H4 (cell line): ENCODE measurements at regions not wholly inside any gene's neighbourhood (a gene's known extent, or its start where the extent isn't known, plus 50 kb on each side); places are given as distances from the start of the nearest gene placed in this dataset.
"Not testable (repeated sequence)": the region's sequence is repeated elsewhere in the genome, so short reads cannot be mapped to it uniquely, and the experiment has no call there.

ENCODE experiments used
- DNase-seq: peaks from one replicate; pipeline ENCODE4 v3.0.0-alpha.2; 2015; ENCODE audit warnings: low spot score

DNA sequence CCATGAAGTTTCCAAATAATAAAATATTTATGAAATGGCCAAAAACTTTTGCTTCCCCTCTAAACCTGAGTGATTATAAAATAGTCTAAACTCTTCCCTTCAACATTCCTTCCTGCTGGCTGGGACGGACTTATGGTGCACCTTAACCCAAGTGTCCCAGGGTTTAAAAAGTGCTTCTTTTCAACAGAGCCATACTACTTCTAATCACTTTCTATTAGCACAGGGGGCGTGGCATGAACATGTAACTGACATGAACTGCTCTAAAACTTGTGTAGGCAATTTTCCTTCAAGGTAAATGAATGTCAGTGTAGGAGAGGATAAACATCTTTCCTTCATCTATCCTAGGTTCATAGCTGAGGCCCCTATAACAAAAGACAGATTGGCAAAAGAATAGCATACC lies 163.6 kb upstream of the RIMS1 start:
- DNase-seq, result no peak

DNA sequence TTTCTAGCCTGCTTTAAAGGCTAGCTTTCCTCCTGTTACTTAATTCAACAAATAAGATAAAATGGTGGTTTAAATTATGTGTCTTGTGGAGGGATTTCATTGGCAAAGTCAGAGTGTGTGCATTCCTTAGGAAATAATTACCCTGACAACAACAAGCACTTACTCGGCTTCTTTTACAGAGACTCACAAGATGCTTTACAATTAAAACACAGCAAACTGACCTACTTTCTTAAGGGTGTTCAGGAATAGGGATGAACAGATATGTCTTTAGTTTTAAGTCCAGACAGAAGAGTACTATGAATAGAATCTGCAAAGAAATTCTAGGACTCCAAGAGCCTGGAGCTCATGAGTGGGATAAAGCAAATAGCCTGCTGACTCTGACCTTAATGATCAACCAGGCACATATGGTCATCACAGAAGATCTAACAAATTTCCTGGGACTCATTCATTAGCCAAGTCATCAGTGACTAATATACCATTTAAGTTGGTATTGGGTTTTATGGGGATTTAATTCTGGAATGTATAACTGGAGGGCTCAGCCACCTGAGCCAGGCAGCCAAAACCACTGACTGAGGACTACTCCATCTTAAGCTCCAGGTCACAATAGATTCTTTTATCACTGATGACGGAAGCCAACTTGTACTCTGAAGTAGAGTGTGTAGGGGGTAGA lies 161.8 kb upstream of the RIMS1 start:
- DNase-seq, result no peak

DNA sequence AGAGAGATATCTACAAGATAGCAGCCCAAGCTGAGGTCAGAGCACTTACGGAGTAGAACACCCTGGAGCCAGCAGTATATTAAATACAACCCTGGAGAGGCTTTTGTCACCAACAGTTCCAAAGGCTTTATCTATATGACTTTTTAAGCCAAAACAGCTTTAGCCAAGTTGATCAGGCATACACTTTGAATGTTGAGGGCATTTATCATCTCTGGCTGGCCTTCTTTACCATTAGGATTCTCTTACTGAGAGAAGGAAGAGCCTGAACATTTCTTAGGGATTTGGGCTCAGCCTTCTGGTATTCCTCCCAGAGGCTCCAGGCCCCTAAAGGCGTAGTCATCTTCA lies 161.3 kb upstream of the RIMS1 start:
- DNase-seq, result no peak

- DNase-seq, result no peak
These were observed 160.2 kb upstream of the RIMS1 start for GRCh38 chr6:71726121-71726520.

DNA sequence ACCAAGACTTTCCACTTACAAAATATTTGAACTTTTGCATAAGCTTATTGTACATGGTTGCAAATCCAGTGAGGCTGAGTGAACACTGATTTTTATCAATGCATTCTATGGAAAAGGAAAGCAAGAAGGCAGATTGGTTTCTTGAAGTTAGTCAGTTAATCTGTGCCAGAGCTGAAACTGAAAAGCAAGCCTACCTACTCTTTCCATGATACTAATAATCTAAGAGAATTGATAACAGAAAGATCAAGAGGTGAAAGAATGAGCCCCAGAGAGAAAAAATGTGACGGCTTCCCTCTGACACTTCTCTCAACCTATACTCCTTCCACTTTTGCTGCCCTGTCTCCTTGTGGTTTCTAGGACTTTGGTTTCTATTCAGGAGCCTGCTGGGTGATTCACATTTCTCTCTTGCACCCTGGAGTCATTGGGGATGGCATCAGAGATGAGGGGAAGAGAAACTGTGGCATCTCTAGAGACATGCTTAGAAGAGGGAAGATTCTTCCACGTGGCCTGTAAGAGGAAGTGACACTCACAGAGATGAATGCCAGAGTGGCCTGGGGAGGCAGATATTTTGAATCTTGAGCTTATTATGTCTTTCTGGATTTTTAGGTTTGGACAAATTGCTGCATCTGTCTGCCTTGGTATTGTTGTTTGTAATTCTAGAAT lies 158.6 kb upstream of the RIMS1 start:
- no peak for DNase-seq

GRCh38 chr6:71730284-71730683 lies 156.1 kb upstream of the RIMS1 start:
- no peak for DNase-seq

DNA sequence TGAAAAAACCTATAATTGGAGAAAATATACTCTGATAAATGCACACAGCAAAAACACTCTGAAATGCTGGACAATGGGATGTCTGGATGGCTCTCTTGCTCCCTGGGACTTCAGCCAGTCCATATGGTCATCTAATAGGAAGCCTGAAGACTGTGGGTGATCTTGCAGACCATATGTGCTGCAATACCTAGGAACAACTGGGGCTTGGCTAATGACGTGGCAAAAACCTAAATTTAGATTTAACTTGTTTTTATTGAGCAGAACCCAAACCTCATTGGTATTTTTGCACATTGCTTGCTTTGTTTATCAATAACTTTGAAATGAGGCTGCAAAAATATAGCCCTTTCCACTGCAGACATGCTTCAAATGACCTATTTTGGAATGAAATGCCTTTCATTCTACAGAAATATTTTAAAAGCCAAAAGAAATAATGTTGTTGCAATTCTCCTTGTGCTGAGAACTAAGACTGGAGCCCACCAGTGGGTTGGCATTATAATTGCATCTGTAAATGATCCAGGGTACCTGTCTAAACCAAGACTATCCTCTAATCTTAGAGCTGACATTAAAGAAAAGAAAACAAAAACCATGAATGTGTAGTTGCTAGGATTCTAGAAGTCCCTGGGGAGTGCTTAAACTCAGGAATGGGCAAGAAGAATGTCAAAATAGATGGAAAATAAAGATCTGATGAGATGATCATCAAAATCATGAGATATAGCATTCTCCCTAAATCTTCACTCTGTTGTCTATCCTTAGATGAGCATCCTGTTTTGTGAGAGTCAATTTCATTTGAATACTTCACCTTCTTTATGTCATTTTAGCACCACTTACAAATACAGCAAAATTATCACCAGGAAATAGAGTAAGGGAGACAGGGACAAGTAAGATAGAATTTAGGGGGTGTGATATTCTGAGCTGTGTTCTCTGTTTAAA lies 152.1 kb upstream of the RIMS1 start:
- DNase-seq, result no peak

- DNase-seq, result no peak
These were observed 148.4 kb upstream of the RIMS1 start for GRCh38 chr6:71737953-71738352.

- DNase-seq, result no peak
These were observed 140.8 kb upstream of the RIMS1 start for GRCh38 chr6:71745525-71745924.

GRCh38 chr6:71766146-71766760 lies 120.1 kb upstream of the RIMS1 start:
- no peak for DNase-seq

DNA sequence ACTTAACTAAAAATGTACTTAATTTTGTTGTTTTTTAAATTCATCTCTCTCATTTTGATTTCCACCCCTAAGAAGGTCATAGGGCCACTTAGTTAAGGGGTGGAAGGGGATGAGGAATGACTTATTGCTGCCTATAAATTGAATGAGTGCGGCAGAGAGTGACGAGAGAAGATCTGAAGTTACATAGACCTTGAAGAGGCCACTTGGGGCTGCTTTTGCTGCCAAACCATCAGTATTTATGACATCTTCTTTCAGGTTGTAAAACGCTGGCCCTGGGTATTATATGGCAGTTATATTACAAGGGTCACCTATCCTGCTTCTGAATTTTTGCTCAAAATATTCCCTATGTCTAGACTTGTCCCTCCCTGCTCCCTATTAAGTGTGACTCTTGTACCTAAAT lies 119.6 kb upstream of the RIMS1 start:
- no peak for DNase-seq

- no peak for DNase-seq
These were observed 118.0 kb upstream of the RIMS1 start for GRCh38 chr6:71768356-71768755.

DNA sequence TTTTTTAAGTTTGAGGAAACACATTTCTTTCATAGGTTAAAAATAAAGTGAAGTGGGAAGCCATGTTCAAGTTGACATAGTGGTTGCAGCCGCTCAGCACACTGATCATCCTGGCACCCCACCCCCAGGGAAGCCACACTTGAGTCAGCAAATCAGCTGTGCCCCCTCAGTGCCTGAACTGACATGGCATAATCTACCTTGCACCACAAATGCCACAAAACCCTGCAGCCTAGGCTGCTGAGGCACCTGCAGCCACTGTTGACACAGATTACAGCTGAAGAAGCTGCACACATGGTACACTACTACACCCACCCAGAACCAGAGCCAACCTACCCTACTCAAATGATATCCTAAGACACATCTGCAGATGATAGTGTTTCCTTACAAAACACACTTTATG lies 77.5 kb upstream of the RIMS1 start:
- no peak for DNase-seq

DNA sequence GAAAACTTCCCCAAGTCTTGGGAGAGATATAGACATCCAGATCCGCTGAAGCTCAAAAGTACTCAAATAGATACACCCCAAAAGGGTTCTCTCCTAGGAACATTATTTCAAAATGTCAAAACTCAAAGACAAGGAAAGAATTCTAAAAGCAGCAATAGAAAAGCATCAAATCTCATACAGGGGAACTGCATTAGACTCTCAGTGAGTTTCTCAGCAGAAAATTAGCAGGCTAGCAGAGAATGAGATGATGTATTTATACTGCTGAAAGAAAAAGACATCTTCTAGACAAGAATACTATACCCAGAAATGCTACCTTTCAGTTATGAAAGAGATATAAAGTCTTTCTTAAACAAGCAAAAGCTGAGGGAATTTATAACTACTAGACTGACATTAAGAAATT lies 75.5 kb upstream of the RIMS1 start:
- no peak for DNase-seq

DNA sequence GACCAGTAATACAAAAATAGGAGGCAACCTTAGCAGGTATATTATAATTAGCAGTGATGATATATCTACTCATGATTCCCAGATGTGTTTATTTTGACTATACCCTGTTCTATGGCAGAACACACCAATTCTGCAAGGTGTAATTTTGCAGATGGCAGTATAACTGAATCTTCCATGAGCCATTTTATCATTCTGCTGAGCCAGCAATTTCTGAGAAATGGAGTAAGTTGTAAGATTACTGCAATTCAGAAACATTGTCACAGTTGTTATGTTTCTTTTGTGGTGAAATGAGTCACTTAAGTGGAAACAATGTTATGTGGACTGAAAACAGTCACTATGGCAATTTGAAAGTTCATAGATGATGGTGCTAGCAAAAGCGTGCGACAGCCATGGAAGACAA lies 63.7 kb upstream of the RIMS1 start:
- DNase-seq, result no peak

DNA sequence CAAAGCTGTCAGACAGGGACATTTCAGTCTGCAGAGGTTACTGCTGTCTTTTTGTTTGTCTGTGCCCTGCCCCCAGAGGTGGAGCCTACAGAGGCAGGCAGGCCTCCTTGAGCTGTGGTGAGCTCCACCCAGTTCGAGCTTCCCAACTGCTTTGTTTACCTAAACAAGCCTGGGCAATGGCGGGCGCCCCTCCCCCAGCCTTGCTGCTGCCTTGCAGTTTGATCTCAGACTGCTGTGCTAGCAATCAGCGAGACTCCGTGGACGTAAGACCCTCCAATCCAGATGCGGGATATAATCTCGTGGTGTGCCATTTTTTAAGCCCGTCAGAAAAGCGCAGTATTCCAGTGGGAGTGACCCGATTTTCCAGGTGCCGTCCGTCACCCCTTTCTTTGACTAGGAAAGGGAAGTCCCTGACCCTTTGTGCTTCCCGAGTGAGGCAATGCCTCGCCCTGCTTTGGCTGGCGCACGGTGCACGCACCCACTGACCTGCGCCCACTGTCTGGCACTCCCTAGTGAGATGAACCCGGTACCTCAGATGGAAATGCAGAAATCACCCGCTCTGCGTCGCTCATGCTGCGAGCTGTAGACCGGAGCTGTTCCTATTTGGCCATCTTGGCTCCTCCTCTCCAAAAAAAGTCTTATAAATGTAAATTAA lies 54.1 kb upstream of the RIMS1 start:
- not testable (repeated sequence) for DNase-seq
